ENCODE measurements at regions not wholly inside any gene's neighbourhood (a gene's known extent, or its start where the extent isn't known, plus 50 kb on each side); places are given as distances from the start of the nearest gene placed in this dataset.

DNA sequence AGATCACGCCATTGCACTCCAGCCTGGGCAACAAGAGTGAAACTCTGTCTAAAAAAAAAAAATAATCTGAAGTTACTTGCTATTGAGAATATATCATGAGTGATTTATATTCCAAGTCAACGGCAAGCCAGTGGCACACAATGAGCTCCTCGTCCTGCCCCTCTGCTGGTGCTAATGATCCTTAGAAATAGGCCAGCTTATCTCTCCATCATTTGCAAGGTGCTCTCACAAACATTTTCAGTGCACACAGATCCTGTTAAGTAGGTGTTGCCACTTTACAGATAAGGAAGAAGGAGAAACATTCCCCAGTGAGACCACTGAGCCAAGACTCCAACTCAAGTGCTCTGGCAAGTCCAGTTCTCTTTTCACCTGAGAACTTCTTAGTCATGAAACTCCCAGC lies 91.3 kb upstream of the GPR45 start:
- DNase-seq (ENCODE audit: low read depth in 3 of 3): no peak

DNA sequence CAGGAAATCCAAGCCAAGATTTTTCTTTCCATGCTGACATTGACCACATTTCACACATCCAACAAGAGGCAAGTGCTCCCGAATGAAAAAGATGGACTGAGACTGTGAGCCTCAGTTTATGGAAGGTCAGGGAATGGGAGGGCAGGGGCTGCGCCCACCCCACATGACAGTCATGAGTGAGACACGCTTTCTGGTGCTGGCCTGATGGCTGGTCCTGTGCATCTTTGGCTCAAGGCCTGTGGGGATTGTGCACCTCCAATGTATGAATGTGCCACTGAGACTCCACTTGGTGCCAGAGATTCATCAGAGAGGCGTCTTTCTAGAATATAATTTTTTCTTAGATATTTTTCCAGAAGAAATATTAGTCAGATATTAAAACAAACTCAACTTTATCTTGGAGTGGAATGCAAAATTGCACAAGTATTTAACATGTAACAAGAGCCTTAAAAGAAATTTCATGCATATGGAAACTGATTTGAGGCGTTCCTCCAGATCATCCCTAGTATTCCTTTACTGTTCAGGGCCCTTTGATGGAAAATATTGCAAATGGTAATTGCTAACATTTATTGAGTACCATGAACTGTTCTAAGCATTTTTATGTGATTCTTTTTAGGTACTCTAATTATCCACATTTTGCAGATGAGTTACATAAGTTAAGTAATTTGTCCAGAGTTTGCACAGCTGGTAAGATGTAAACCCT lies 87.3 kb upstream of the GPR45 start:
- DNase-seq (ENCODE audit: low read depth in 3 of 3): no peak

DNA sequence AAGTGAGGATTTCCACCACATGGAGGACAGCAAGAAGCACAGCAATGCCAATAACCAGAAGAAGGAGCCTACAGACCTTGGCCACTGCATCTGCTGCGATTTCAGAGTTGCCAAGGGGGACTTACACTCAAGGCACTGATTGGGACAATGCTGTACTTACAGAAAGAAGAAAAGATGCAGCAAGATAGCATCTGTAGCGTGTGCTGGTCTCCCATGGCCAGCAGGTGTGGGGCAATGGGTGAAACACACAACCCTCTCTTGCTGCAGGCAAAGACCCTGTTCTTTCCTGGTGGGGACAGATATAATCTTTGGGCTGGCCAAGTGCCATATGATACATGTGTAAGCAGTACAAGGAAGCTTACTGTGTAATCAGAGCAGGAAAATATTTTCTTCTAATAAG lies 85.4 kb upstream of the GPR45 start:
- DNase-seq (ENCODE audit: low read depth in 3 of 3): no peak

DNA sequence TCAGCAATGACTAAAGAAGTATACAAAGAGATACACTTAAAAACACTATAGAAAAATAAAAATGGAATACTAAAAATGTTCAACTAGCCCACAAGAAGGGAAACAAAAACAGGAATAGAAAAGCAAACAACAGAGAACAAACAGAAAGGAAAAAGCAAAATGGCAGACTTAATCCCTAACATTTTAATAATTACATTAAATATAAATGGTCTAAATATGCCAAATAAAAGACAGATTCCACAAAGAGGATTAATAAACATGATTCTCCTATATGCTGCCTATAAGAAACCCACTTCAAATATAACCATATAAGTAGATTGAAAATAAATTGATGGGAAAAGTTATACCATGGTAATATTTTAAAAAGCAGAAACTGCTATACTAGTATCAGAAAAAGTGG lies 83.5 kb upstream of the GPR45 start:
- no peak for DNase-seq (ENCODE audit: low read depth in 3 of 3)

DNA sequence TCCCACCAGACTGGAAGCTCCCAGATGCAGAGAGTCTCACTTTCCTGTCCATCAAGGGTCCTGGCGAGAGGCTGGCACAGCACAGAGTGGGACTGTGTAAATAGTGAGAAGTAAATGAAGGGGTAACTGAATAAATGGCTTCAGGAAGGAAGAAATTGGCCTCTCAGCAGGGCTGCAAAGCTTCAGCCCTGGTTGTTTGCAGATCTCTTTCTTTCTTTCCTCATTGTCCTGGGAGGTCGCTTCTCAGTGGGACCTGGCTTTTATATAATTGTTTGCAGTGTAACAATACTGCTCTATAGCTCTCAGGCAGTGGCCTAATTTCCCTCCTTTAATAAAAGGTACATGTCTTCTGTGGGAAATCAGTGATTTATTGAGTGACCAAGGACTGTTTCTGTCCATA lies 74.9 kb upstream of the GPR45 start:
- no peak for DNase-seq (ENCODE audit: low read depth in 3 of 3)

DNA sequence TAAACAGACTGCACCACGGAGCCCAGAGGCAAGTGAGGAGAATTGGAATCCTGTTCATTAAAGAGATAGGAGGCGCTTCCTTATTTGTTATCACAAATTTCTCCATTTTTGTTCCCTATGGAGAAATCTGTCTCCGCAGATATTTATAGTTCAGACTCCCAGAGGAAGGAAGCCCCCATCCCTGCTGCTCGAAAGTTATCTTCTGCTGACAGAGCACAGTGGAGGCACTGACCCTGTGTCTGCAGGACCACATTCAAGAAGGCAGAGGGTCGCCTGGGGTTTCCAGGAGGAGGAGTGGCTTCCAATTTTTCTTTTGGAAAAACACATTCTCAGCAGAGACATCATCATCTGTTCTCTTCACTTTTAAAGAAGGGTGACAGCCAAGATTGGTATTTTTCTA lies 73.0 kb upstream of the GPR45 start:
- no peak for DNase-seq (ENCODE audit: low read depth in 3 of 3)

DNA sequence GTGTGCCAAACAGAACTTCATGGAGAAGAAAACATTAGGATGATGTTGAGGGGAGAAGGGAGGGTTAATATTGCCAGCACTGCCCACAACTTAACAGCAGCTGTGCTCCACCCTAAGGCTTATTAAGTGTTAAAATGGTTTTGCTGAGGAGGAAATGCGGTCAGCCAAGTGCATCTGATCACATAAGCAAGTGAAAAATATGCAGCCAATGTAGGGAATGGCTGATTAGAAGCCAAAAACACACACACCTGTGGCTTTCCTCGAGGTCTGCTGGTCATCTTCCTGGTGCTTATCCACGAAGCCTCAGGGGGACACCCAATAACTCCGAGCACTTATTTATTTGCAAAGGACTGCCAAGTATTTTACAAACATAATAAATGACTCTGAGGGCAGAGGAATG lies 66.3 kb upstream of the GPR45 start:
- no peak for DNase-seq (ENCODE audit: low read depth in 3 of 3)

DNA sequence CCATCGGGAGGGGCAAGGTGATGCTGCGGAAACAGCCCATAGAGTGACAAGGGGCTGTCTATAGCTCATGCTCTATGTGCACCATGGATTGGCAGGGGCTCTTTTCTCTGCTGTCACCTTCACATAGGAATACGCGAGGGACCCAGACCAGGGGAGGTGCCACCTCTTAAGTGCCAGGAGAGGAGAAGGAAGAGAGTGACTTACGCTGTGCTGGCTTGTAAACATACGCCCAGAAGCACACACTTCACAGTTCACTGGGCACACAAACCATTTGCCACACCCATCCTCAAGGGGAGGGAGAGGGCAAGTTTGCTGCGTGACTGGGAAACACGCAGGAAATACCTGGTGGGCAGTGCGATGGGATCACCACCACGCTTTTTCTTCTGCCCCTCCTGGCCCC lies 65.1 kb upstream of the GPR45 start:
- no peak for DNase-seq (ENCODE audit: low read depth in 3 of 3)

DNA sequence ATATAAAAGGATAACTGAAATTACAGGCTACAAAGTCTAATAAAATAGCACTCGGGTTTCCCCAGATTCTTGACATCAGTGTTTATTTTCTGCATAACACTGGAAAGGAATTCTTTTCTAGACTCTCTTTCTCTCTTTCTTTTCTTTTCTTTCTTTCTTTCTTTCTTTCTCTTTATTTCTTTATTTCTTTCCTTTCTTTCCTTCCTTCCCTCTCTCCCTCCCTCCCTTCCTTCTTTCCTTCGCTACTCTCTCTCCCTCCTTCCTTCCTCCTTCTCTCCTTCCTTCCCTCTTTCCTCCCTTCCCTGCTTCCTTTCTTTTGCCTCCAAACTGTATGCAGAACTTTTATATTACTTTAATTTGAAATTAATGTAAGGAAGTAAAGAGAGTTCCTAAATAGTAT lies 64.5 kb upstream of the GPR45 start:
- no peak for DNase-seq (ENCODE audit: low read depth in 3 of 3)

DNA sequence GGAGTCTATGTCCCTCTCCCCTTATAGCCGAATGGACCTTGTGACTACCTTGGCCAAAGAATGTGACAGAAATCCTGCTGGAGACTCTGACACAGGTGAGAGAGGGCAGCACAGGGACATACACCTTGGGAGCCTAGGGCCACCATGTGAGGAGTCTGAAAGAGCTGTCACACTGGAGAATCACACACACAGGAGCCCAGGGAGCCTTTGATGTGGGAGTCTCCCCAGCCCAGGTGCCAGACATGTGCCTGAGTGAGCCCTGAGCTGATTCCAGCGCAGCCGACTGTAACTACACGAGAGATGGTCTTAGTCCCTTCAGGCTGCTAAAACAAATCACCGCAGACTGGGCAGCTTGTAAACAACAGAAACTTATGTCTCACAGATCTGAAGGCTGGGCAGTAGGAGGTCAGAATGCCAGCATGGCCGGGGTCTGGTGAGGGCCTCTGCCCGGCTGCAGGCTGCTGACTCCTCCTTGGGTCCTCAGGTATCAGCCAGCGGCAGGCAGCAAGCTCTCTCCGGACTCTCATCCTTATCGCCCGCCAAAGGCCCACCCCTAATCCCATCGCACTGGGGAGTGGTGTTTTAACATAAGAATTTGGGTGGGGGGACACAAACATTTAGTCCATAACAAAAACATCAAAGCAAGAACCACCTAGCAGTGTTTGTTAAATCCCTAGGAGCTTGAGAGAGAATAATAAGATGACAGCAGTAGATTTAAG lies 63.8 kb upstream of the GPR45 start:
- no peak for DNase-seq (ENCODE audit: low read depth in 3 of 3)

DNA sequence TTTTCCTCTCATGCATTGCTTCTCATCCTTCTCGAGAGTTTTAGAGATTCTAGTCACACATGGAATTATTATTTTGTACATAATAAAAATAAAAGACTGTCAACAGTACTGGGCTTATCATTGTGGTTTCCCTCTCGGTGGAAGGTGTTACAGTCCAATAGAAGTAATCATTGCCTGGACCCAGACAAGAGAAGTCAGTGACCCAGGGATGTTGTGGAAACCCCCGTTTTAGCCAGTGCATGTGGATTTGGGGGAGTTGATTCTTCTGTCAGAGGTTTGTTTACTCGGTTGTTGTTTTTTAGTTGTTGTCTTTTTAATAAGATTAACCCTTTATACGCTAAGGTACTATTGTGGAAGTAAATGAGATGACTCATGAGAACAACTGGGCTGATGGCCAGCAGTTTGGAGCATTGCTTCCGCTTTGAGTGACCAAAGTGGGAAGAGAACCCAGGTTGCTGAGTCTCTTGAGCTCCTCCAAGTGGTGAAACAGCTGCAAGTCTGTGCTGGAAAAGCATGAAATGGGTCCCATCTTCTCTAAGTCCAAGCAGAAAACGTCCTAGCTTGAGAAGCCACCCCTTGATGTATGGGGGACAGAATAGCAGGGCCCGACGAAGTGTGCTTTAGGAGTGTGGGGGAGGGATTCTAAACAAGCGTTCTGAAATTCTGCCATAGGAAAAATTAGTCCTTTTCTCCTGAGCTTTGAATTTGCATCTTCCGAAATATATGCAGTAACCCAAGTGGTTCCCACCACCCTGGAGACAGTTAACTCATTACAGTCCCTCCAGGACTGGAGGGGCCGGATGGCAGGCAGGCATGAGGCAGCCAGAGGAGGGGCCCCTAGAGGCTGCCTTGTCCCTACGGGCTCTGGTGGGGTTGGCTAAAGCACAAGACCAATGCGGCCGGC lies 61.8 kb upstream of the GPR45 start:
- no peak for DNase-seq (ENCODE audit: low read depth in 3 of 3)

DNA sequence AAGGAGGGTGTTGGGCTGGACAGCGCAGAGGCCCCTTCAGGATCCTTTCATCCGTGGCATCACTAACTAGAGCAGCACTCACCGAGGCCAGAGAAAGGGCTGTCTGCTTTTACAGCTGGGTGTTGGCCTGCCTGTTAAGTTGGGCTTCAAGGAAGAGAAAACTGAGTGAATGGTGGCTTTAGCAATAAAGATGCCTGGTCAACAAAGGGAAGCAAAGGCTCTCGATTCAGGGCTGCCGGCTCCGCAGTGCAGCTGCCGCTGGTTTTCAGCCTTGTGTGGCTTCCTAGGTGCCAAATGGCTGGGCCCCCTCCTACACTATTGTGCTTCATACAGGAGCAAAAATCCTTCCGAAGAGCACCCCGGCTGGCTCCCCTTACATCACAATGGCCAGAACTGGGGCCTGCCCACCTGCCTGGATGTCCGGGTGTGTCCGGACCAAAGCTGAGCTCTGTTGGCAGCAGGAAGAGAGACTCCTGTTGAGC lies 61.0 kb upstream of the GPR45 start:
- DNase-seq (ENCODE audit: low read depth in 3 of 3): no peak

DNA sequence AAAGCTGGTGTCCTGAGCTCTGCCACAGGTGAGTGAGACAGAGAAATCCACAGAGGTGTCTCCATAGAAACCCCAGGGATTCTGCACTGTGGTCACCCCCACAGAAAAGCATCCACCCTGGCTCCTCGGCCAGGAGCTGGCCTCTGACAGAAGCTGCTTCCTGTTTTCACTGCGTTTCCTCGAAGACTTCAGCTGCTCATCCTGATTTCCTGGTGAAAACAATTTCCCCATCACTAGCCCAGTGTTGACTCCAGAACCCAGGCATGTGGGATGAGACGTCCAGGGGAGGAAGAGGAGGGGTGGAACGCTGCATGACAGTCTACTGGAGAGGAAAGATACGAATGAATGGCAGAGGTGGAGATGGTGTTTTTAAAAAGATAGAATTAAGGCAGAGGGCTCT lies 60.3 kb upstream of the GPR45 start:
- DNase-seq (ENCODE audit: low read depth in 3 of 3): no peak

DNA sequence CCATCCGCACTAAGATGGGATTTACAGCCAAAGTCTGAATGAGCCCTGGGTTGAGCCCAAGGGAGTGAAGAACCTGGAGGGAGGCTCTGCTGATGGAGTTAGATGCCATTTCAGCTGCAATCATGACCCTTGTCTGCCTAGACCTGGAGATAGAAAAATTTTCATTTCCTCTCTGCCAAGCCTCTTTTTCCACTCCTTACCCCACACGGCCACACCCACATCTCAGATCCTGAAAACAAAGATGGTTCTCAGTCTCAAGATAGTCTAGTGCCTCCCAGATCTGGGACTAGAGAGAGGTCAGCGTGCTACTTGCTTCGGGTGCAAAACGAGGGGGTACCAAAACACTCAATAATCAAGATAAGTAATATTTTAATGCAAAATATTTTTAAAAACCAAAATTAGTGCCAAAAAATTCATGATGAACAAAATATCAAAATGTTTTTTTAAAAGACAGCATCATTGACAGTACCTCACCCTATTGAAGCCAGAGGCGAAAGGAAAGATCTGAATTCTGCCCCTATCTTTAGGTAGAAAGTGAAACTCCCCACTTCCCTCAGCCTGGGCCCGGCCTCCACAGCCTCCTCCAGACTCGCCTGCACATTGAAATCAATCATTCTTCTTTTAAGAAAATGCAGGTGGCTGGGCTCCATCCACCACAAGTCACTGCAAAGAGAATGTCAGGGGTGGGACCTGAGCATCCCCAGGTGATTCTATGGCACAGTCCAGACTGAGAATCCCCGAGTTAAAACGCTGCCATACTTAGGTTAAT lies 57.8 kb upstream of the GPR45 start:
- DNase-seq (ENCODE audit: low read depth in 3 of 3): no peak

DNA sequence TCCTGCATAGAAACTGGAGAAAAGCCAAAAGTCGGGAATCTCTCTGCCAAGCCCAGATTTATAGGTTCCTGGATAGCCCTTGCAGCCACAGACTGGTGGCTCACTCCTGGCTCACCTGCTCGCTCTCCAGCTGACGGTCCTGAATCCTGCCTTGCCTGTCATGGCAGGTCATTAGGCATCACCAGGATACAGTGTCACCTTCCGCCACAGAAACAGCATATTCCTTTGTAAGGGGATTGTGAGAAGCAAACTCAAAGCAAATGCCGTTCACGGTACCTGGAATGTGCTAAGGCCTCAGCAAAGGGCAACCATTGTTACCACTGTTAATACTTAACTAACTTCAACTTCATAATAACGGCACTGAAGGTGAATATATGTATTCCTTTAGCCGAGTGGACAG lies 57.1 kb upstream of the GPR45 start:
- no peak for DNase-seq (ENCODE audit: low read depth in 3 of 3)

DNA sequence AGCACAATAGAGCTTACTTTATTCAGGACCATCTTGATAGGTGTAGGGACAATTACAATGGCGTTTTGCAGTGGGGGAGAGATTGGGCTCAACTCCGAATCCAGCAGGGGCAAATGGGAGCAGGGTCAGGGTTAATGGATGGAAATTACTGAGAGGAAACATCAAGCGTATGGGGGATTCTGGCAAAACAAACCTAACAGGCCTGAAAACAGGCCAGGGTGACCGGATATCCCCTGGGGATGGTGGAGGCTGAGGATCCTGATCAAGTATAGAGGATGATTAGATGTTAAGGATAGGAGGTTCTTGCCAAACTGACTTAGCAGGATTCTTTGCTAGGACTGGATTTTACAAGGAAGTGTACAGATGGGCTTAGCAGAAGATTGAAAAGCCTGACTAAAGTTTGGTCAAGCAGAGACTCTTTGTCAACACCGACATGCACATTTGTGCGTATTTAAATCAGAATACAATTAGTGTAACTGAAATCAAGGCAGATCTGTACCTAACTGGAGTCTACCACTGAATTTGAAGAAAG lies 54.5 kb upstream of the GPR45 start:
- no peak for DNase-seq (ENCODE audit: low read depth in 3 of 3)

DNA sequence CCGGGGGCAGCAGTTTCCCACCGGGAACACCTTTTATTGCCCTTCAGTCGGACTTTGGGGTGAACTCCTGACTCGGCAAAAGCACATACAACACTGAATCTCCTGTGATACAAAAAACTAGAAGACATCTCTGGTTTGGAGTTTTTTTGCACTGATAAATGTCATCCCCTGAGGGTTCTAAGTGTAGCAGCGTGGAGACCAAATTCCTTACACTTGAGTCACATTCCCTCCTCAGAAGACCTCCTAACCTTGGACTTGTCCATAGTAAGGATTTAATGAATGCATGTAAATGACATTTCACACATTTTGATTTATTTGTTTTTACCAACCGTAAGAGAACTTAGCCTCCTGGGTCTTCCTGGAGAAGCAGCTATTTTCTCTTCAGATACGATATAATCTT lies 54.0 kb upstream of the GPR45 start:
- DNase-seq (ENCODE audit: low read depth in 3 of 3): no peak

DNA sequence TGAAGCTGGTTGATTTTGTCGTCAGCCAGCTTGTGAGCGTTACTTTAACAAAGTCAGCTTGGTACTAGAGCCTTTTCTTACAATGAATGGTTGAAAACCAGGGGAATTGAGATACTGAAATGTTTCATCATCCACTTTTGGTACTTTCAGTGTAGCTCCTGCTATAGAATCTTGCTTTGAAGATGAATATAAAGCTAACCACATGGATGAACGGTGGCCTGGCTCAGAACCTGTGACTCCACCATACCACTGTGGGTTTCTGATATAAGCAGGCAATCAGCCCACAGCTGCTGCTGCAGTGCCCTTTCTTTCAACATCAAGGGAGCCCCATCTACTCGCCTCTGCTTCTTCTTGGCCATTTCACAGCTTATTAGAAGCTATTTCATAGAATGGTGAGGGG lies 53.2 kb upstream of the GPR45 start:
- DNase-seq (ENCODE audit: low read depth in 3 of 3): peak in 1 of 3 donors; percentile 7

Measured in stimulated activated CD4-positive, alpha-beta T cell treated with anti-CD3 and anti-CD28 coated beads, TNF-alpha, amount 100 ng/mL, for 48 hours (primary cell).